ENCODE measurements at regions not wholly inside any gene's neighbourhood (a gene's known extent, or its start where the extent isn't known, plus 50 kb on each side); places are given as distances from the start of the nearest gene placed in this dataset.

DNA sequence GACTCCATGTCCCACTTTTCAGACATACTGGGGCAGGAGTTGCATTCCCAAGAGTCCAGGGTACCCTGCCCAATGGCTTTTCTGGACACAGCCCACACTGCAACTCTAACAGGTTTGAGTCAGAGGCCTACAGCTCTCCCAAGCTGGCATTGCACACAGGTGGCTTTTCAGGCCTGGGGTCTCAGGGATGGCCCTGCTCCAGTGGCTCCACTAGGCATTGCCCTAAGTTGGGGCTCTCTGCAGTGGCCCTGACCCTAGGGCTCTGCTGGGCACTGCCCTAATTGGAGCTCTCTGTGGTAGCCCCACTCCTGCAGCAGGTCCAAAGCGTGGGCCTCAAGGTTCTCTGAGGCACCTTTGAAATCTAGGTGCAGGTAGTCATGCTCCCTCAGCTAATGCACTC is 408.8 kb downstream of the SUCLA2 start:
- H3K4me3 Mint-ChIP-seq: no peak overlapping the region
- H3K27ac Mint-ChIP-seq: no peak overlapping the region
- no peak for DNase-seq
- no peaks in the 10 kb centered on the region; the same call in 1 of the 2 replicates for H3K27me3 Mint-ChIP-seq (ENCODE audit: insufficient read depth)
- peaks cover 12% of the 10 kb centered on the region for H3K9me3 Mint-ChIP-seq
- no peaks in the 10 kb centered on the region for H3K4me1 Mint-ChIP-seq (ENCODE audit: low read depth)
- H3K36me3 Mint-ChIP-seq (ENCODE audit: low read depth): peaks cover 5% of the 10 kb centered on the region; the same call in 1 of the 2 replicates
- TF ChIP-seq, protein P1, sequence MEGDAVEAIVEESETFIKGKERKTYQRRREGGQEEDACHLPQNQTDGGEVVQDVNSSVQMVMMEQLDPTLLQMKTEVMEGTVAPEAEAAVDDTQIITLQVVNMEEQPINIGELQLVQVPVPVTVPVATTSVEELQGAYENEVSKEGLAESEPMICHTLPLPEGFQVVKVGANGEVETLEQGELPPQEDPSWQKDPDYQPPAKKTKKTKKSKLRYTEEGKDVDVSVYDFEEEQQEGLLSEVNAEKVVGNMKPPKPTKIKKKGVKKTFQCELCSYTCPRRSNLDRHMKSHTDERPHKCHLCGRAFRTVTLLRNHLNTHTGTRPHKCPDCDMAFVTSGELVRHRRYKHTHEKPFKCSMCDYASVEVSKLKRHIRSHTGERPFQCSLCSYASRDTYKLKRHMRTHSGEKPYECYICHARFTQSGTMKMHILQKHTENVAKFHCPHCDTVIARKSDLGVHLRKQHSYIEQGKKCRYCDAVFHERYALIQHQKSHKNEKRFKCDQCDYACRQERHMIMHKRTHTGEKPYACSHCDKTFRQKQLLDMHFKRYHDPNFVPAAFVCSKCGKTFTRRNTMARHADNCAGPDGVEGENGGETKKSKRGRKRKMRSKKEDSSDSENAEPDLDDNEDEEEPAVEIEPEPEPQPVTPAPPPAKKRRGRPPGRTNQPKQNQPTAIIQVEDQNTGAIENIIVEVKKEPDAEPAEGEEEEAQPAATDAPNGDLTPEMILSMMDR (IDR thresholded peaks at IDR 0.05): no peak

DNA sequence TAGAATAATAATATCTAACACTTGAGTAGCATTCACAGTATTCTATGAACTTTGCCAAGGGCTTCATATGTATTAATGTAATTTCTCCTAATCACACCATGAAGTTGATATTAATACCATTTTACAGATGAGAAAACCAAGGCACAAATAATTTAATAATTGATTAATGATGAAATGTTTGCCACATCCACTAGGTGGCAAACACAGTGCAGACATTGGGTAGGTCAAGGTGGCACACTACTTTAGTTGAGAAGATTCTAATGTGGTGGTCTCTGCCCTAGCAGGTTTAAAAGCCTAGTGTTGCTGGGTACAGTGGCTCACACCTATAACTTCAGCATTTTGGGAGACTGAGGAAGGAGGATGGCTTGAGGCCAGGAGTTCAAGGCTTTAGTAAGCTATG is 412.4 kb downstream of the SUCLA2 start:
- no peaks in the 10 kb centered on the region for H3K4me1 Mint-ChIP-seq (ENCODE audit: low read depth)
- TF ChIP-seq, protein P1 (IDR thresholded peaks at IDR 0.05): peak; percentile 44
- no peak overlapping the region for H3K27ac Mint-ChIP-seq
- H3K36me3 Mint-ChIP-seq (ENCODE audit: low read depth): no peaks in the 10 kb centered on the region
- no peaks in the 10 kb centered on the region; the same call in 1 of the 2 replicates for H3K27me3 Mint-ChIP-seq (ENCODE audit: insufficient read depth)
- no peak for DNase-seq
- H3K9me3 Mint-ChIP-seq: peaks cover 11% of the 10 kb centered on the region; the same call in 1 of the 2 replicates
- no peak overlapping the region for H3K4me3 Mint-ChIP-seq

DNA sequence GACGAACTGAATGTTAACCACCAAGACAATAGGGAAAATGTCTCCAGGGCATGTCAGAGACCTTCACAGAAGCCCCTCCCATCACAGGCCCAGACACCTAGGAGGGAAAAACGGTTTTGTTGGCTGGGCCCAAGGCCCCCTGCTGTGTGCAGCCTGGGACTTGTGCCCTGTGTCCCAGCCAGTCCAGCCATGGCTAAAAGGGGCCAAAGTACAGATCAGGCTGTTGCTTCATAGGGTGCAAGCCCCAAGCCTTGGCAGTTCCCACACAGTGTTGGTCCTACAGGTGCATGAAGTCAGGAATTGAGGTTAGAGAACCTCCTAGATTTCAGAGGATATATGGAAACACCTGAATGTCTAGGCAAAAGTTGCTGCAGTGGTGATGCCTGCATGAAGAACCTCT is 428.7 kb downstream of the SUCLA2 start:
- Mint-ChIP-seq H3K4me1 (ENCODE audit: low read depth) (no peaks in the 10 kb centered on the region), H3K9me3 (peaks cover 57% of the 10 kb centered on the region), H3K27me3 (ENCODE audit: insufficient read depth) (no peaks in the 10 kb centered on the region; the same call in none of the 2 replicates), H3K36me3 (ENCODE audit: low read depth) (peaks cover 6% of the 10 kb centered on the region; the same call in 1 of the 2 replicates), H3K4me3 (no peak overlapping the region), H3K27ac (no peak overlapping the region)
- TF ChIP-seq, protein P1 (IDR thresholded peaks at IDR 0.05): no peak
- no peak for DNase-seq

DNA sequence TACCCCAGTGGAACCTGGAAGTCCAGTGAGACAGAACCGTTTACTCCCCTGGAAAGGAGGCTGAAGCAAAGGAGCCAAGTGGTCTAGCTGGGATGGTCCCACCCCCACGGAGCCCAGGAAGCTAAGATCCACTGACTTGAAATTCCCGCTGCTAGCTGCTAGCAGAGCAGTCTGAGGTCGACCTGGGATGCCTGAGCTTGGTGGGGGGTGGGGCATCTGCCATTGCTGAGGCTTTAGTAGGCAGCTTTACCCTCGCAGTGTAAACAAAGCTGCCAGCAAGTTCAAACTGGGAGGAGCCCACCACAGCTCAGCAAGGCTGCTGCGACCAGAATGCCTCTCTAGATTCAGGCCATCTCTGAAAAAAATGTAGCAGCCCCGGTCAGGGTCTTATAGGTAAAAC is 437.0 kb downstream of the SUCLA2 start:
- Mint-ChIP-seq H3K9me3 (peaks cover 21% of the 10 kb centered on the region), H3K36me3 (ENCODE audit: low read depth) (peaks cover 6% of the 10 kb centered on the region; the same call in 1 of the 2 replicates), H3K4me3 (no peak overlapping the region), H3K27me3 (ENCODE audit: insufficient read depth) (peaks cover 5% of the 10 kb centered on the region; the same call in 1 of the 2 replicates), H3K27ac (no peak overlapping the region), H3K4me1 (ENCODE audit: low read depth) (no peaks in the 10 kb centered on the region)
- no peak for DNase-seq
- TF ChIP-seq, protein P1 (IDR thresholded peaks at IDR 0.05): no peak

DNA sequence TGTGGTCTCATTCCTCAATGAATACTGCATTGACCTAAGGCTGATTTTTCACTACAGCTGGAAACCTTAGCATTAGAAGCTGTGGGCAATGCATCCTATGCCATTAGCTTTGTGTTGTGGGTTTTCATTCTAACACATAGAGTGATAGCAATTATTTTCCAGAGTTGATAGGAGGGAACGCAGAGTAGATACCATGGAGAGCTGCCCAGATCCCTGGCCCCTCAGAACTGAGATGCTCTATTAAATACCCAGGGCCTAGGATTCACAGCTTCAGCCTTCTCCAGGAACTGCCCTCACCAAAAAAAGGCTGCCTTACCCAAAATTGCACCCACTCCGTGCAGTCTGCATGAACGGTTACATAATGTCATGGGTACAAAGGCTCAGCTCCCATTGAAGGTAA is 444.4 kb downstream of the SUCLA2 start:
- Mint-ChIP-seq H3K9me3 (no peaks in the 10 kb centered on the region), H3K4me3 (no peak overlapping the region), H3K27me3 (ENCODE audit: insufficient read depth) (peaks cover 5% of the 10 kb centered on the region; the same call in 1 of the 2 replicates), H3K4me1 (ENCODE audit: low read depth) (no peaks in the 10 kb centered on the region), H3K36me3 (ENCODE audit: low read depth) (no peaks in the 10 kb centered on the region), H3K27ac (no peak overlapping the region)
- no peak for DNase-seq
- TF ChIP-seq, protein P1 (IDR thresholded peaks at IDR 0.05): no peak

DNA sequence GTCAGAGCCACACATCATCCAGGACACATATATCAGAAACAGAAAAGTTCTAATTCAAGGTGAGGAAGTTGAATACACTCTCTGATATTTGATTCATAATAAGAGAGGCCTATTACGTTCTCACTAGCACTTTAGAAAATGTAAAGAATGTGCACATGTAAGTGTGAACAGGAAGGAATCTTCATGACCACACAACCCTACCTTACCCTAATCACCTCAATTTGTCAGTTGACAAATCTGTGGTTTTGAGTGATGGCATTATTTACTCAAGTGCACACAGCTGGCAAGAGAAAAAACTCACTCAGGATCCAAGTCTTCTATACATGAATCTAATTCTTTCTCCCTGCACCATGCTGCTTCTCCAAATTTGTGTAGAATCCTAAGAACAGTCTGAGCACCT is 445.8 kb downstream of the SUCLA2 start:
- TF ChIP-seq, protein P1 (IDR thresholded peaks at IDR 0.05): no peak
- no peak overlapping the region for H3K27ac Mint-ChIP-seq
- no peaks in the 10 kb centered on the region for H3K9me3 Mint-ChIP-seq
- H3K36me3 Mint-ChIP-seq (ENCODE audit: low read depth): no peaks in the 10 kb centered on the region
- H3K27me3 Mint-ChIP-seq (ENCODE audit: insufficient read depth): peaks cover 1% of the 10 kb centered on the region; the same call in 1 of the 2 replicates
- no peak for DNase-seq
- no peaks in the 10 kb centered on the region for H3K4me1 Mint-ChIP-seq (ENCODE audit: low read depth)
- H3K4me3 Mint-ChIP-seq: no peak overlapping the region
